HG03159 (cell line): ENCODE measurements at regions not wholly inside any gene's neighbourhood (a gene's known extent, or its start where the extent isn't known, plus 50 kb on each side); places are given as distances from the start of the nearest gene placed in this dataset.

Experiments
- ATAC-seq: cut with Tn5 transposase; IDR thresholded peaks from one replicate; pipeline ENCODE4 v1.9.1; 2021; ENCODE audit warnings: mild to moderate bottlenecking, moderate library complexity; ENCODE audit not compliant: unreplicated experiment

GRCh38 chr11:107222431-107222830 lies 204.2 kb upstream of the GUCY1A2 start:
- no peak for ATAC-seq

GRCh38 chr11:107221748-107222285 lies 203.5 kb upstream of the GUCY1A2 start:
- ATAC-seq: no peak

- ATAC-seq: no peak
These were observed 200.1 kb upstream of the GUCY1A2 start for GRCh38 chr11:107218123-107219013.

GRCh38 chr11:107217444-107217843 lies 199.2 kb upstream of the GUCY1A2 start:
- no peak for ATAC-seq

GRCh38 chr11:107215010-107215409 lies 196.7 kb upstream of the GUCY1A2 start:
- ATAC-seq: no peak

GRCh38 chr11:107203656-107204055 lies 185.4 kb upstream of the GUCY1A2 start:
- ATAC-seq: no peak

- no peak for ATAC-seq
These were observed 184.0 kb upstream of the GUCY1A2 start for GRCh38 chr11:107202241-107202640.

- ATAC-seq: no peak
These were observed 180.3 kb upstream of the GUCY1A2 start for GRCh38 chr11:107198490-107199007.

GRCh38 chr11:107197932-107198331 lies 179.7 kb upstream of the GUCY1A2 start:
- no peak for ATAC-seq

GRCh38 chr11:107196732-107197131 lies 178.5 kb upstream of the GUCY1A2 start:
- no peak for ATAC-seq

- no peak for ATAC-seq
These were observed 166.7 kb upstream of the GUCY1A2 start for GRCh38 chr11:107184986-107185385.

- no peak for ATAC-seq
These were observed 165.7 kb upstream of the GUCY1A2 start for GRCh38 chr11:107183953-107184352.

GRCh38 chr11:107182978-107183377 lies 164.7 kb upstream of the GUCY1A2 start:
- no peak for ATAC-seq

- ATAC-seq: no peak
These were observed 162.0 kb upstream of the GUCY1A2 start for GRCh38 chr11:107180236-107180635.

- no peak for ATAC-seq
These were observed 161.6 kb upstream of the GUCY1A2 start for GRCh38 chr11:107179829-107180228.

- ATAC-seq: no peak
These were observed 158.8 kb upstream of the GUCY1A2 start for GRCh38 chr11:107177106-107177477.

- ATAC-seq: no peak
These were observed 158.2 kb upstream of the GUCY1A2 start for GRCh38 chr11:107176148-107177105.

GRCh38 chr11:107174856-107175255 lies 156.6 kb upstream of the GUCY1A2 start:
- ATAC-seq: no peak

GRCh38 chr11:107172996-107173395 lies 154.7 kb upstream of the GUCY1A2 start:
- no peak for ATAC-seq

GRCh38 chr11:107157809-107158187 lies 139.5 kb upstream of the GUCY1A2 start:
- ATAC-seq: no peak

GRCh38 chr11:107157146-107157808 lies 139.0 kb upstream of the GUCY1A2 start:
- no peak for ATAC-seq
